ENCODE measurements at regions not wholly inside any gene's neighbourhood (a gene's known extent, or its start where the extent isn't known, plus 50 kb on each side); places are given as distances from the start of the nearest gene placed in this dataset.
"Not testable (repeated sequence)": the region's sequence is repeated elsewhere in the genome, so short reads cannot be mapped to it uniquely, and the experiment has no call there.

GRCh38 chr5:21573416-21574314 is 1279.5 kb downstream of the CDH12 start:
- FAIRE-seq (no peak), DNase-seq (ENCODE audit: low read depth, low spot score) (no peak)
- Histone ChIP-seq H3K36me3 (ENCODE audit: control insufficient read depth in 2 of 2, extremely low read depth in 1 of 2, insufficient read depth in 2 of 2, low read length in 2 of 2) (no peaks in the 10 kb centered on the region), H3K9me1 (replicated peaks; ENCODE audit: control insufficient read depth, extremely low read depth, insufficient read depth, low read length) (no peaks in the 10 kb centered on the region), H3K4me3 (replicated peaks in 1 of 3; ENCODE audit: insufficient read depth in 1 of 3, low read depth in 1 of 3, low read length in 3 of 3) (no peak overlapping the region), H3K79me2 (ENCODE audit: control insufficient read depth, insufficient read depth, low read length) (no peaks in the 10 kb centered on the region), H4K20me1 (replicated peaks; ENCODE audit: control insufficient read depth, extremely low read depth, insufficient read depth, low read length) (no peaks in the 10 kb centered on the region), H3K27me3 (ENCODE audit: control insufficient read depth in 2 of 2, insufficient read depth in 2 of 2, low read length in 2 of 2) (no peaks in the 10 kb centered on the region), H2AFZ (ENCODE audit: low read depth, low read length) (no peak overlapping the region), H3K4me2 (ENCODE audit: insufficient read depth, low read length) (no peak overlapping the region), H3K27ac (ENCODE audit: insufficient read depth, low read depth, low read length) (no peak overlapping the region), H3K9me3 (replicated peaks; ENCODE audit: control insufficient read depth, insufficient read depth, low read length) (no peaks in the 10 kb centered on the region), H3K4me1 (ENCODE audit: control insufficient read depth, extremely low read depth, insufficient read depth, low read length) (no peaks in the 10 kb centered on the region), H3K9ac (replicated peaks; ENCODE audit: extremely low read depth, insufficient read depth, low read length) (no peak overlapping the region)
- dilution Hi-C loops (cut with MboI; ENCODE audit: extremely low pct_ligation_motif_present, low sequenced_read_pairs) (no loop called here), intact Hi-C loops (cut with micrococcal nuclease) (no loop called here)
- POLR2A ChIA-PET = no interaction called here
- no TSS peak for BruUV-seq (replicated peaks)
- TF ChIP-seq JUN (IDR thresholded peaks at IDR 0.05; ENCODE audit: borderline replicate concordance, insufficient read depth, insufficient read length, low read depth) (no peak), MAX (IDR thresholded peaks at IDR 0.05; ENCODE audit: insufficient read depth, insufficient read length) (no peak), CTCF (IDR thresholded peaks at IDR 0.05; ENCODE audit: extremely low read depth in 1 of 2, insufficient read depth in 1 of 2, low read depth in 1 of 2, low read length in 2 of 2) (no peak), FOS (IDR thresholded peaks at IDR 0.05; ENCODE audit: borderline replicate concordance, insufficient read depth, low read length) (no peak), MYC (IDR thresholded peaks at IDR 0.05; ENCODE audit: low read depth, low read length) (no peak), POLR2A (IDR thresholded peaks at IDR 0.05; ENCODE audit: low read depth, low read length) (no peak), POLR2AphosphoS5 (IDR thresholded peaks at IDR 0.05; ENCODE audit: insufficient read depth, low read depth, low read length) (no peak), GATA2 (IDR thresholded peaks at IDR 0.05; ENCODE audit: insufficient read depth, insufficient read length, low read depth, low read length) (no peak), EZH2 (IDR thresholded peaks at IDR 0.05; ENCODE audit: borderline replicate concordance, low read depth, low read length, severe bottlenecking) (no peak)
- CTCF ChIA-PET = no interaction called here

- dilution Hi-C loops (cut with MboI; ENCODE audit: extremely low pct_ligation_motif_present, low sequenced_read_pairs); POLR2A ChIA-PET; intact Hi-C loops (cut with micrococcal nuclease); H3K79me2 ChIP-seq (ENCODE audit: control insufficient read depth, insufficient read depth, low read length); H3K27ac ChIP-seq (ENCODE audit: insufficient read depth, low read depth, low read length); CTCF ChIA-PET; DNase-seq (ENCODE audit: low read depth, low spot score); H3K36me3 ChIP-seq (ENCODE audit: control insufficient read depth in 2 of 2, extremely low read depth in 1 of 2, insufficient read depth in 2 of 2, low read length in 2 of 2); H4K20me1 ChIP-seq (replicated peaks; ENCODE audit: control insufficient read depth, extremely low read depth, insufficient read depth, low read length); BruUV-seq (replicated peaks); FAIRE-seq; H3K27me3 ChIP-seq (ENCODE audit: control insufficient read depth in 2 of 2, insufficient read depth in 2 of 2, low read length in 2 of 2); H3K4me1 ChIP-seq (ENCODE audit: control insufficient read depth, extremely low read depth, insufficient read depth, low read length); H3K9me3 ChIP-seq (replicated peaks; ENCODE audit: control insufficient read depth, insufficient read depth, low read length); H3K4me3 ChIP-seq (replicated peaks in 1 of 3; ENCODE audit: insufficient read depth in 1 of 3, low read depth in 1 of 3, low read length in 3 of 3); H2AFZ ChIP-seq (ENCODE audit: low read depth, low read length); H3K9ac ChIP-seq (replicated peaks; ENCODE audit: extremely low read depth, insufficient read depth, low read length); H3K4me2 ChIP-seq (ENCODE audit: insufficient read depth, low read length); H3K9me1 ChIP-seq (replicated peaks; ENCODE audit: control insufficient read depth, extremely low read depth, insufficient read depth, low read length): not testable (repeated sequence)
These were observed 1281.9 kb downstream of the CDH12 start for GRCh38 chr5:21571196-21571595.

GRCh38 chr5:21559109-21559508 is 1294.0 kb downstream of the CDH12 start:
- DNase-seq (ENCODE audit: low read depth, low spot score); H3K9me3 ChIP-seq (replicated peaks; ENCODE audit: control insufficient read depth, insufficient read depth, low read length); CTCF ChIA-PET; H3K4me3 ChIP-seq (replicated peaks in 1 of 3; ENCODE audit: insufficient read depth in 1 of 3, low read depth in 1 of 3, low read length in 3 of 3); intact Hi-C loops (cut with micrococcal nuclease); H3K79me2 ChIP-seq (ENCODE audit: control insufficient read depth, insufficient read depth, low read length); BruUV-seq (replicated peaks); H3K27ac ChIP-seq (ENCODE audit: insufficient read depth, low read depth, low read length); H3K27me3 ChIP-seq (ENCODE audit: control insufficient read depth in 2 of 2, insufficient read depth in 2 of 2, low read length in 2 of 2); POLR2A ChIA-PET; H3K9me1 ChIP-seq (replicated peaks; ENCODE audit: control insufficient read depth, extremely low read depth, insufficient read depth, low read length); H3K9ac ChIP-seq (replicated peaks; ENCODE audit: extremely low read depth, insufficient read depth, low read length); H2AFZ ChIP-seq (ENCODE audit: low read depth, low read length); H4K20me1 ChIP-seq (replicated peaks; ENCODE audit: control insufficient read depth, extremely low read depth, insufficient read depth, low read length); FAIRE-seq; dilution Hi-C loops (cut with MboI; ENCODE audit: extremely low pct_ligation_motif_present, low sequenced_read_pairs); H3K4me2 ChIP-seq (ENCODE audit: insufficient read depth, low read length); H3K4me1 ChIP-seq (ENCODE audit: control insufficient read depth, extremely low read depth, insufficient read depth, low read length); H3K36me3 ChIP-seq (ENCODE audit: control insufficient read depth in 2 of 2, extremely low read depth in 1 of 2, insufficient read depth in 2 of 2, low read length in 2 of 2): not testable (repeated sequence)

Measured in endothelial cell of umbilical vein (primary cell).